Upper lobe of right lung (tissue), 1 donor: ENCODE measurements at regions not wholly inside any gene's neighbourhood (a gene's known extent, or its start where the extent isn't known, plus 50 kb on each side); places are given as distances from the start of the nearest gene placed in this dataset.

ENCODE experiments used
- ATAC-seq: fragments of 200-7000 bp; cut with Tn5 transposase; one replicate; pipeline ENCODE4 v1.9.1; 2020; ENCODE audit warnings: mild to moderate bottlenecking, moderate library complexity
- DNase-seq: peaks from one replicate; pipeline ENCODE4 v3.0.0-alpha.2; 2020
- H3K27ac ChIP-seq: fragments of 200-600 bp; one replicate; pipeline ENCODE4 v1.8.0; 2022
- H3K27me3 ChIP-seq: fragments of 200-600 bp; one replicate; pipeline ENCODE4 v1.8.0; 2022; ENCODE audit warnings: mild to moderate bottlenecking
- H3K36me3 ChIP-seq: fragments of 200-600 bp; one replicate; pipeline ENCODE4 v1.8.0; 2022
- H3K4me1 ChIP-seq: fragments of 200-600 bp; one replicate; pipeline ENCODE4 v1.8.0; 2022
- H3K4me3 ChIP-seq: fragments of 200-600 bp; one replicate; pipeline ENCODE4 v1.8.0; 2022; ENCODE audit warnings: mild to moderate bottlenecking
- H3K9me3 ChIP-seq: fragments of 200-600 bp; one replicate; pipeline ENCODE4 v1.8.0; 2022
- CTCF ChIP-seq: fragments of 200-600 bp; IDR thresholded peaks from one replicate; pipeline ENCODE4 v1.8.0; 2022; ENCODE audit warnings: antibody characterized with exemption
- intact Hi-C: fragments of 100-400 bp; cut with DNase I; formaldehyde crosslinking; loops from one replicate; pipeline ENCODE4 v1.11.0; 2022
- donor health status: DM: no; HTN: yes; CAD: no; lungs with severe emphysema.

GRCh38 chr15:69809421-69809820, 288.3 kb downstream of the TLE3 start:
- no peak for ATAC-seq
- intact Hi-C loops, result no loop called here

GRCh38 chr15:69810431-69811354, 287.0 kb downstream of the TLE3 start:
- Histone ChIP-seq H3K9me3 (no peaks in the 10 kb centered on the region), H3K4me1 (no peaks in the 10 kb centered on the region), H3K4me3 (no peak overlapping the region), H3K36me3 (no peaks in the 10 kb centered on the region), H3K27me3 (no peaks in the 10 kb centered on the region), H3K27ac (no peak overlapping the region)
- intact Hi-C loops, result no loop called here
- no peak for ATAC-seq
- DNase-seq, result no peak
- TF ChIP-seq CTCF, result no peak

More at GRCh38 chr15:69809421-69809820, 288.3 kb downstream of the TLE3 start:
- no peak for DNase-seq
- Histone ChIP-seq H3K27ac (no peak overlapping the region), H3K9me3 (no peaks in the 10 kb centered on the region), H3K4me1 (no peaks in the 10 kb centered on the region), H3K4me3 (no peak overlapping the region), H3K36me3 (no peaks in the 10 kb centered on the region), H3K27me3 (no peaks in the 10 kb centered on the region)
- no peak for TF ChIP-seq CTCF

- H3K27me3 ChIP-seq, result no peaks in the 10 kb centered on the region
- H3K4me3 ChIP-seq, result no peak overlapping the region
- intact Hi-C loops, result no loop called here
- ATAC-seq (peak; percentile 9), DNase-seq (no peak)
- H3K9me3 ChIP-seq, result no peaks in the 10 kb centered on the region
- H3K4me1 ChIP-seq, result no peaks in the 10 kb centered on the region
- TF ChIP-seq CTCF, result no peak
- no peaks in the 10 kb centered on the region for H3K36me3 ChIP-seq
- no peak overlapping the region for H3K27ac ChIP-seq
Measured at GRCh38 chr15:69812861-69813261, 284.9 kb downstream of the TLE3 start.

GRCh38 chr15:69813881-69814280, 283.8 kb downstream of the TLE3 start:
- H3K27me3 ChIP-seq, result no peaks in the 10 kb centered on the region
- intact Hi-C loops, result no loop called here
- H3K4me3 ChIP-seq, result no peak overlapping the region
- no peak overlapping the region for H3K27ac ChIP-seq
- no peak for DNase-seq
- no peaks in the 10 kb centered on the region for H3K9me3 ChIP-seq
- H3K4me1 ChIP-seq, result no peaks in the 10 kb centered on the region
- no peak for TF ChIP-seq CTCF
- no peaks in the 10 kb centered on the region for H3K36me3 ChIP-seq
- ATAC-seq, result peak; percentile 18

- Histone ChIP-seq H3K4me1 (no peaks in the 10 kb centered on the region), H3K4me3 (no peak overlapping the region), H3K27me3 (no peaks in the 10 kb centered on the region), H3K27ac (no peak overlapping the region), H3K36me3 (no peaks in the 10 kb centered on the region), H3K9me3 (no peaks in the 10 kb centered on the region)
- ATAC-seq (no peak), DNase-seq (no peak)
- no peak for TF ChIP-seq CTCF
- intact Hi-C loops, result no loop called here
Measured at GRCh38 chr15:69814932-69815331, 282.8 kb downstream of the TLE3 start.
